ENCODE measurements at regions not wholly inside any gene's neighbourhood (a gene's known extent, or its start where the extent isn't known, plus 50 kb on each side); places are given as distances from the start of the nearest gene placed in this dataset.

- TF ChIP-seq POLR2A (IDR thresholded peaks at IDR 0.05; ENCODE audit: low read length) (no peak), GATA1 (IDR thresholded peaks at IDR 0.05; ENCODE audit: low read depth, low read length) (no peak)
Measured at GRCh38 chr18:51545446-51545845, 348.0 kb upstream of the MEX3C start.
